ENCODE measurements at regions not wholly inside any gene's neighbourhood (a gene's known extent, or its start where the extent isn't known, plus 50 kb on each side); places are given as distances from the start of the nearest gene placed in this dataset.

DNA sequence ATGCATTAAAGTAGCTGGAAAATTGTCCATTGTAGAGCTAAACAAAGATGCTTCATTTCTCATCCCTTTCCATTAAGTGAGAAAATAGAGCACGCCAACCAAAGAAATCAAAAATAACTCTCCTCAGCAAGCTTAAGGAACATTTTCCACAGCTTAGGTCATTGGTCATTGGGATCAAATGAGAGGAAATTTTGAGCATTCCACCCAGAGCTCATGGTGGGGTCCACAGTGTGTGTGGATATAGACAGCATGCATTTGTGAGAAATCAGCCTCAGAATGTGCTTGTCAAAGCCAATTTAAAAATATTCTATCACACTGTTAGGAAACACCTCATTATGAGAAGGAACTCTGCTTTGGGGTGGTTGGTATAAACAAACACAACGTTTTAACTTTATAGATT is 97.2 kb downstream of the HDGFL1 start:
- TF ChIP-seq, protein P1, sequence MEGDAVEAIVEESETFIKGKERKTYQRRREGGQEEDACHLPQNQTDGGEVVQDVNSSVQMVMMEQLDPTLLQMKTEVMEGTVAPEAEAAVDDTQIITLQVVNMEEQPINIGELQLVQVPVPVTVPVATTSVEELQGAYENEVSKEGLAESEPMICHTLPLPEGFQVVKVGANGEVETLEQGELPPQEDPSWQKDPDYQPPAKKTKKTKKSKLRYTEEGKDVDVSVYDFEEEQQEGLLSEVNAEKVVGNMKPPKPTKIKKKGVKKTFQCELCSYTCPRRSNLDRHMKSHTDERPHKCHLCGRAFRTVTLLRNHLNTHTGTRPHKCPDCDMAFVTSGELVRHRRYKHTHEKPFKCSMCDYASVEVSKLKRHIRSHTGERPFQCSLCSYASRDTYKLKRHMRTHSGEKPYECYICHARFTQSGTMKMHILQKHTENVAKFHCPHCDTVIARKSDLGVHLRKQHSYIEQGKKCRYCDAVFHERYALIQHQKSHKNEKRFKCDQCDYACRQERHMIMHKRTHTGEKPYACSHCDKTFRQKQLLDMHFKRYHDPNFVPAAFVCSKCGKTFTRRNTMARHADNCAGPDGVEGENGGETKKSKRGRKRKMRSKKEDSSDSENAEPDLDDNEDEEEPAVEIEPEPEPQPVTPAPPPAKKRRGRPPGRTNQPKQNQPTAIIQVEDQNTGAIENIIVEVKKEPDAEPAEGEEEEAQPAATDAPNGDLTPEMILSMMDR (IDR thresholded peaks at IDR 0.05; ENCODE audit: unreplicated experiment): no peak
- no peak overlapping the region for H3K4me3 Mint-ChIP-seq (ENCODE audit: low read depth)
- H3K4me1 Mint-ChIP-seq (ENCODE audit: low read depth): peaks cover 9% of the 10 kb centered on the region
- peaks cover 6% of the 10 kb centered on the region for H3K36me3 Mint-ChIP-seq (ENCODE audit: insufficient read depth)
- no peaks in the 10 kb centered on the region for H3K27me3 Mint-ChIP-seq
- DNase-seq (ENCODE audit: low spot score, unreplicated experiment): no peak
- H3K27ac Mint-ChIP-seq: no peak overlapping the region
- peaks cover 9% of the 10 kb centered on the region for H3K9me3 Mint-ChIP-seq (ENCODE audit: low read depth)

DNA sequence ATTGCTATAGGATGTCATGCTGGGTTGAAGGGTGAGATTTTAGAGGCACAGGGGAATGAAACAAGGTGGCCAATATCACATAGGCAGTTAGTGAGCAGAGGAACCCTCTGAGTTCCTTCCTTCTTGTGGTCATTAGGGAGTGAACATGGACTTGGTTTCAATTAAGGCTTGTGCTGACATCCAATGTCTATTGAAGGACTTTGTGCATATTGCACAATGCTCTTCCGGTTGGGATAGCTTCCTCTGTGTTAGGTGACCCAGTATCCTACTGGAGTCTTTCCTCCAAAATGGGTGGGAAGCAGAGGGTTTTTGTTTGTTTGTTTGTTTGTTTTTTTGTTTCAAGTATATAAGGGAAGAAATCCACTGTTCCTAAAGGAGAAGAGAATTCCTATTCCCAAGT is 98.5 kb downstream of the HDGFL1 start:
- Mint-ChIP-seq H3K4me1 (ENCODE audit: low read depth) (peaks cover 9% of the 10 kb centered on the region), H3K27ac (no peak overlapping the region), H3K4me3 (ENCODE audit: low read depth) (no peak overlapping the region), H3K9me3 (ENCODE audit: low read depth) (peaks cover 2% of the 10 kb centered on the region), H3K27me3 (no peaks in the 10 kb centered on the region), H3K36me3 (ENCODE audit: insufficient read depth) (peaks cover 1% of the 10 kb centered on the region)
- DNase-seq (ENCODE audit: low spot score, unreplicated experiment): no peak
- TF ChIP-seq, protein P1 (IDR thresholded peaks at IDR 0.05; ENCODE audit: unreplicated experiment): no peak

DNA sequence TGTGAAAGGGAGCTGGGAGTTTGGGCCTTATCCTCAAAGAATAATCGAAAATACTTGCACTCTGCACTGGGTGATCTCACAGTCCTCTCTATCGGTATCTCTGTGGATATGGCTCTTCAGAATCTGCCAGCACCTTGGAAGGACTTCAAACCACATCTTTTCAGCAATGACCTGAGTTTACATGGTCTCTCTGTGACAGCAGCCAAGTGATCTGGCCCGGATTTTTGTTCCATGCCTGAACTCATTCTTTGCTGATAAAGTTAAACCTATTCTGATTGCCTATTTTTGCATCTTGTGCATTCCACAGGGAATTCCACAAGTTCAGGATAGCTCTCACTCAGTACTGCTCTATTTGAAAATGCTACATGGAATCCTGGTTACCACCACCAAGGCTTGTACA is 98.9 kb downstream of the HDGFL1 start:
- H3K36me3 Mint-ChIP-seq (ENCODE audit: insufficient read depth): no peaks in the 10 kb centered on the region
- H3K4me1 Mint-ChIP-seq (ENCODE audit: low read depth): peaks cover 9% of the 10 kb centered on the region
- DNase-seq (ENCODE audit: low spot score, unreplicated experiment): no peak
- H3K4me3 Mint-ChIP-seq (ENCODE audit: low read depth): no peak overlapping the region
- no peaks in the 10 kb centered on the region for H3K27me3 Mint-ChIP-seq
- TF ChIP-seq, protein P1 (IDR thresholded peaks at IDR 0.05; ENCODE audit: unreplicated experiment): no peak
- no peak overlapping the region for H3K27ac Mint-ChIP-seq
- H3K9me3 Mint-ChIP-seq (ENCODE audit: low read depth): no peaks in the 10 kb centered on the region

DNA sequence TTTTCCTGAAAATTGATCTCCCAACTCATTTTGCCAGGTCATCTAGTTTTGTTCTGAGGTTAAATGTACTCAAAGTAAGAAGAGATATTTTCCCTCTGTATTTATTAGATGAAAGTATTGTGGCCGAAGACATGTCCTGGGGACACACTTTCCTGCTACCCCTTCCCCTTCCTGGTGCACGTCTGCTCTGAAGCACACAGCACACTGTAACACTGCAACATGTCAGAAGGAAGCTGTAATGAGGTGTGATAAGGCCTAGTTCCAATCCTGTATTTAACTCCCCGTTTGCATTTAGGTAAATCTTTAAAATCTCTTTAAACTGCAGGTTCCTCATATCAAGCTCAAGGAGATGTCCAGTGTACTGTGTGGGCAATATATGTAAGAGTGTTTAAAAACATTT is 99.4 kb downstream of the HDGFL1 start:
- Mint-ChIP-seq H3K4me3 (ENCODE audit: low read depth) (no peak overlapping the region), H3K4me1 (ENCODE audit: low read depth) (peaks cover 9% of the 10 kb centered on the region), H3K27ac (no peak overlapping the region), H3K9me3 (ENCODE audit: low read depth) (no peaks in the 10 kb centered on the region), H3K36me3 (ENCODE audit: insufficient read depth) (no peaks in the 10 kb centered on the region), H3K27me3 (no peaks in the 10 kb centered on the region)
- TF ChIP-seq, protein P1 (IDR thresholded peaks at IDR 0.05; ENCODE audit: unreplicated experiment): no peak
- no peak for DNase-seq (ENCODE audit: low spot score, unreplicated experiment)

DNA sequence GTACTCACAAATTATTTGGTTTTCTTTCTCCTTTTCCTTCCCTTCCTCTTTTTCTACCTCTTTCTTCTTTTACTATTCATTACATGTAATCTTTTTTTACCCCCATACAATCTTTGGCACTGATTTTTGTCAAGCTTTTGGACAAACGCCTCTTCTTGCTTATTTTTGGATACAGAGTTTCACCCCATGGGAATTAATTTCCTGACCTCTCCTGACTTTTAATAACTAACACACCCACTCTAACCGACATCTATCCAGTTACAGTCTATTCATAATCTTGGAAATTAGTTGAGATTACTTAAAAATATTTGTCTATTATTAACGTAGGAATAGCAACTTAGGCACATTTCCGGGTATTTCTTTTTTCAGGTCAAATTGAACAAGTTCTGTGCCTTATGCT is 101.2 kb downstream of the HDGFL1 start:
- no peak overlapping the region for H3K4me3 Mint-ChIP-seq (ENCODE audit: low read depth)
- H3K9me3 Mint-ChIP-seq (ENCODE audit: low read depth): peaks cover 5% of the 10 kb centered on the region
- TF ChIP-seq, protein P1 (IDR thresholded peaks at IDR 0.05; ENCODE audit: unreplicated experiment): no peak
- H3K27ac Mint-ChIP-seq: no peak overlapping the region
- H3K4me1 Mint-ChIP-seq (ENCODE audit: low read depth): peaks cover 4% of the 10 kb centered on the region
- no peaks in the 10 kb centered on the region for H3K27me3 Mint-ChIP-seq
- peaks cover under 1% of the 10 kb centered on the region for H3K36me3 Mint-ChIP-seq (ENCODE audit: insufficient read depth)
- no peak for DNase-seq (ENCODE audit: low spot score, unreplicated experiment)

Measured in progenitor cell of endocrine pancreas (in vitro differentiated cells).